NOMO-1 (cell line): ENCODE measurements at regions not wholly inside any gene's neighbourhood (a gene's known extent, or its start where the extent isn't known, plus 50 kb on each side); places are given as distances from the start of the nearest gene placed in this dataset.

ENCODE experiments used
- DNase-seq, 2 experiments: peaks; one replicate each; lab custom pipeline; 2025; ENCODE audit not compliant: unreplicated experiment in 2 of 2; lab: John Stamatoyannopoulos, UW

GRCh38 chr14:22271838-22272799 lies 316.9 kb downstream of the DAD1 start:
- peak; percentile 0 to 50 for DNase-seq

DNA sequence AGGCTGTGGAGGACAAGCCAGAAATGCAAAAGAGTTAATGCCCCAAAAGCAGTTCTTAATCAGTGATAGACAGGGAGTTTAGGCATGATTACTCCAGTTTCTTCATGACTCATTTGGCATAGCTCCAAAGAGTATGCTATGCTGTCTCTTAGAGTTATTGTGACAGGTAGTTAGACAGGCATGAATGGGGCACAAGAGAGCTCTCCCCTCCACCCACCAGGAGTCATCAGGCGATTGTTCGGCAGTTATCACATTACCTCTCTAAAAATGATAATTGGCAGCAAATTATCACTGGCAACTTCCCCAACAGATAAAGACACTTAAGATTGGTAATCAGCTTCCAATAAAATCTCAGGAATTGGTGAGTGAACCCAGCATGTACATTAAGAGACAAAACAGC lies 320.1 kb downstream of the DAD1 start:
- peak; percentile 29 to 47 for DNase-seq

GRCh38 chr14:22266683-22267082 lies 322.3 kb downstream of the DAD1 start:
- DNase-seq = no peak

GRCh38 chr14:22266142-22266442 lies 322.9 kb downstream of the DAD1 start:
- DNase-seq = no peak

DNA sequence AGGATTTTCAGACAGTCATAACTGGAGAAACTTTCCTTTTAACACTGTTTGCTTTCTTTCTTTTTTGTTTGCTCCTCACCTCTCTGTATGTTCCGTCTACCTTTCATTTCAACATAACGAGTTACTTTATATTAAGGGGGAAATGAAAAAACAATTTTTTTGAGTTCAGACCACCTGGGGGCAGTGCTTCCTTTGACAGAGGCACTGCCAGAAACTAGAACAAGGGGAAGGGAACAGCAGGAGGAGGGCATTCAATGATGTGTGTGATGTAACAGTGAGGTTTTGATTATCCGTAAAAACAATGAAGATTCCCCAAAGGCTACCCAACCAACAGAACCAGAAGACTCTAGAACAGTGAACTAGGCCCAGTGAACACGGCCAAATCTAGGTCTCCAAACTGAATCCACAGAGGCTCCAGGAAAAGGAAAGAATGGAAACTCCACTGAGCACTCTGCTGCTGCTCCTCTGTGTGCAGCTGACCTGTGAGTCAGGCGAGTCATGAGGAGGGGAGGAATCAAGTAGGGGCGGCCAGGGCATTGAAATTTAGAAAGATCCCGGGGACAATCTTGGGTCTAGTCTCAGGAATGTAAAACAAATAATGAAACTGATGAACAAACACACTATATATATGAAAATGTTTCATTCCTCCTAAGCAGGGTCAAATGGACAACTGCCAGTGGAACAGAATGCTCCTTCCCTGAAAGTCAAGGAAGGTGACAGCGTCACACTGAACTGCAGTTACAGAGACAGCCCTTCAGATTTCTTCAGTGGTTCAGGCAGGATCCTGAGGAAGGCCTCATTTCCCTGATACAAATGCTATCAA lies 323.5 kb downstream of the DAD1 start:
- peak; percentile 21 to 38 for DNase-seq

DNA sequence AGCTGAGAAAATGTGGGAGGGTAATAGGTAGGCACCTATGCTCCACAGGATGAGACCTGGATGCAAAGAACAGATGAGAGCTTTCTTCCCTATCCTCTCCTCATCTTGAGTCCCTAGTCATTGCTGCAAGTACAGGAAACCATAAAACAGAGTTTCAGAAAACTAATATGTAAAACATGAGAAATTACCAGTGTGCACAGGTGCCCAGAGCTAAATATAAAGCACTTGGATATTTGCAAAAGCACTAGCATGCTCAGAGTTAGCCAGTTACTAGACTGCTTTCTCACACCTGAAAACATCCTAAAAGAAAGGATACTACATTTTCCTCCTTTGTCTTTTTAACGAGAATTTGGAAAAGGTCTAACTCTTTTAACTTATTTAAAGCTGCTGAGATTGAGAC lies 324.3 kb downstream of the DAD1 start:
- no peak for DNase-seq

- DNase-seq = no peak
Measured at GRCh38 chr14:22263961-22264360, 325.1 kb downstream of the DAD1 start.

GRCh38 chr14:22262881-22263280 lies 326.1 kb downstream of the DAD1 start:
- no peak for DNase-seq

GRCh38 chr14:22255017-22255950 lies 333.7 kb downstream of the DAD1 start:
- no peak for DNase-seq

GRCh38 chr14:22252686-22253085 lies 336.3 kb downstream of the DAD1 start:
- peak; percentile 14 to 66 for DNase-seq

DNA sequence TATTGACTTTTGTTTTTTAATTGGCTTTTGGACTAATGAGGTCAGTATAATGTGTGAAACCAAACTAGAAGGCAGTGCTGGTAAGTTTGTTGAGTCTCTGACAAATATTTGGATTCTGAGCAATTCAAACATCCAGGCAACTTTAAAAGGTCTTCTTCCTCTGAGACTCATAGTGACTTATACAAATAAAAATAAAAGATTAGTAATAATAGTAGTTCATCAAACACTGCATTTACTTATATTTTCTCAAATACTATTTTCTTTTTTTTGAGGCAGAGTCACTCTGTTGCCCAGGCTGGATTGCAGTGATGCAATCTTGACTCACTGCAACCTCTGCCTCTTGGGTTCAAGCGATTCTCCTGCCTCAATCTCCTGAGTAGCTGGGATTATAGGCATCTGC lies 337.9 kb downstream of the DAD1 start:
- no peak for DNase-seq

DNA sequence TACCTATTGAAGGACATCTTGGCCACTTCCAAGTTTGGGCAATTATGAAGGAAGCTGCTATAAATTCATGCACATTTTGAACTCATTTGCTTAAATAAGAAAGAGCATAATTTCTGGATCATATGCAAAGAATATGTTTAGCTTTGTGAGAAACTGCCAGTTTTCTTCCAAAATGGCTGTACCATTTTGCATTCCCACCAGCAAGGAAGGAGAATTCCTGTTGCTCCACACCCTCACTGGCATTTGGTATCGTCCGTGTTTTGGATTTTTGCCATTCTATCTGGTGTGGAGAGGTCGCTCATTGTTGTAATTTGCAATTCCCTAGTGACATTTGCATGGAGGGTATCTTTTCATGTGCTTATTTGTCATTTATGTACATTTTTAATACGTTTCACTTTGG lies 339.3 kb downstream of the DAD1 start:
- DNase-seq = no peak

- DNase-seq = no peak
Measured at GRCh38 chr14:22243971-22244581, 344.9 kb downstream of the DAD1 start.

- peak; percentile 44 to 64 for DNase-seq
Measured at GRCh38 chr14:22238320-22238719, 350.7 kb downstream of the DAD1 start.

GRCh38 chr14:22233377-22233776 lies 355.6 kb downstream of the DAD1 start:
- DNase-seq = no peak

GRCh38 chr14:22232933-22233332 lies 356.1 kb downstream of the DAD1 start:
- DNase-seq = peak in 1 of 2 experiments; percentile 21

DNA sequence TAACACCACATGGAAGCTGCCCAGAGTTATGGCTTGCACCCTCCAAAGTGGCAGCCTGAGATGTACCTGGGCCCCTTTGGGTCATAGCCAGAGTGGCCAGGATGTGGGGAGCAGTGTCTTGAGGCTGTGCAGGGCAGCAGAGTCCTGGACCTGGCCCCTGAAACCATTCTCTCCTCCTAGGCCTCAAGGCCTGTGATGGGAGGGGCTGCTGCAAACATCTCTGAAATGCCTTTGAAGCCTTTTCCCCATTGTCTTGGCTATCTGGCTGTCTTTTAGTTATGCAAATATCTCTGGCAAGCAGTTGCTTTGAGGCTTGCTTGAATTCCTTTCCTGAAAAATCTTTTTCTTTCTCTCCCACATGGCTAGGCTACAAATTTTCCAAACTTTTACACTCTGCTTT lies 356.5 kb downstream of the DAD1 start:
- DNase-seq = no peak

GRCh38 chr14:22231018-22231417 lies 358.0 kb downstream of the DAD1 start:
- peak; percentile 70 to 84 for DNase-seq

DNA sequence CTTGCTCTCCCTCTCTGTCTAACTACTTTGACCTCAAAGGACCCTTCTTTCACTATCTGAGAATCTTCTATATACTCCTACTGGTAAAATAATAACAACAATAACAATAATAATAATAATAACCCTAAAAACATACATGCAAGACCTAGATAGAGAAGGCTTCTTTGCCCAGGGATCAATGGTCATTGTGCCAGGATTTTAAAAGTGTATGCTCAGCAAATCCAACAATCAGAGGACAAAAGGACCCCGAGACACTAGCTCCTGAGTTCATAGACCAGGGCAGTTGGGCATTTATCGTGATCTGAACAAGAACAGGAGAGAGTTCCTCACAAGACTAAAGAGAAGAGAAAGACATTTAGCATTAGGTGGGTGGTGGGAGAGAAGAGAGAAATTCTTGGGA lies 358.5 kb downstream of the DAD1 start:
- DNase-seq = no peak

DNA sequence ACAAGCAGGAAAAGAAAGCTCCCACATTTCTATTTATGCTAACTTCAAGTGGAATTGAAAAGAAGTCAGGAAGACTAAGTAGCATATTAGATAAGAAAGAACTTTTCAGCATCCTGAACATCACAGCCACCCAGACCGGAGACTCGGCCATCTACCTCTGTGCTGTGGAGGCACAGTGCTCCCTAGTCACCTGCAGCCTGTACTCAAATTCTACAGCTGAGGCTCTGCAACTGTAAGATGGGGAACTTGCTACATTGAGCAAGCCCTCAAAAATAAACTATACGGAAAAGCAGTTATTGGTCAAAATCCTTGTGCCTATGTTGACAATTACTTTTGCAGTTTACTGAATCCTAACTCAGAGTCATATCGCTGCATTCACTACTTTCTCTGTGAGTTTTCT lies 361.9 kb downstream of the DAD1 start:
- DNase-seq = peak; percentile 55 to 56
